Neural progenitor cell (in vitro differentiated cells): ENCODE measurements at regions not wholly inside any gene's neighbourhood (a gene's known extent, or its start where the extent isn't known, plus 50 kb on each side); places are given as distances from the start of the nearest gene placed in this dataset.
"Not testable (repeated sequence)": the region's sequence is repeated elsewhere in the genome, so short reads cannot be mapped to it uniquely, and the experiment has no call there.

Experiments
- CTCF ChIP-seq: fragments of 200-600 bp; sonication (generic); IDR thresholded peaks from 2 replicates; pipeline ENCODE4 v1.5.1; 2017; ENCODE audit warnings: antibody characterized with exemption, mild to moderate bottlenecking
- EZH2 ChIP-seq: fragments of 200-600 bp; sonication (generic); IDR thresholded peaks from 2 replicates; pipeline ENCODE4 v1.6.1; 2017; ENCODE audit warnings: antibody characterized with exemption, mild to moderate bottlenecking, moderate library complexity
- EZH2phosphoT487 ChIP-seq: fragments of 200-600 bp; sonication (generic); IDR thresholded peaks from 2 replicates; pipeline ENCODE4 v1.6.1; 2017; ENCODE audit warnings: antibody characterized with exemption

GRCh38 chr9:39656960-39657603 lies 301.6 kb downstream of the SPATA31A1 start:
- not testable (repeated sequence) for TF ChIP-seq CTCF, EZH2, EZH2phosphoT487
